Right renal cortex interstitium (tissue), 3 donors: ENCODE measurements at regions not wholly inside any gene's neighbourhood (a gene's known extent, or its start where the extent isn't known, plus 50 kb on each side); places are given as distances from the start of the nearest gene placed in this dataset.
"Not testable (repeated sequence)": the region's sequence is repeated elsewhere in the genome, so short reads cannot be mapped to it uniquely, and the experiment has no call there.

Experiments used
- DNase-seq, 3 donors: peaks; one replicate each; pipeline ENCODE4 v3.0.0-alpha.2; 2013; ENCODE audit warnings: low read depth in 3 of 3, low spot score in 2 of 3

DNA sequence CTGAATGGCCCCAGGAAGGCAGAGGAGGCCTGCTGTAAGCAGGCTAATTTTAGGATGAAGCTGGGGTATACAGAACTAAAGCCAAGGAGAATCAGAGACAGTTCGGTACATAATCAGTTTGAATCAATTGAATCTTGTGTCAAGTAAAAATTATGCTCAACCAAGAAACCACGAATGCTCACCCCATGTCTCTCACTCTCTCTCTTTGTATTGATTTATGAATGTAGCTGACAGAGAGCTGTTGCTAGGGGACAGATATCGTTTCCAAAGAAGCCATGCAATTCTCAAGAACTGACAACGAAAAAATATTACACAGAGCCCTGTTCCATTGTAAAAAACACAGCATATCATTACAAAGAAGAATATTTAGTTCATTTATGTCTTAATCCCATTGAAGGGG is 151.1 kb upstream of the PKP2 start:
- no peak for DNase-seq

DNA sequence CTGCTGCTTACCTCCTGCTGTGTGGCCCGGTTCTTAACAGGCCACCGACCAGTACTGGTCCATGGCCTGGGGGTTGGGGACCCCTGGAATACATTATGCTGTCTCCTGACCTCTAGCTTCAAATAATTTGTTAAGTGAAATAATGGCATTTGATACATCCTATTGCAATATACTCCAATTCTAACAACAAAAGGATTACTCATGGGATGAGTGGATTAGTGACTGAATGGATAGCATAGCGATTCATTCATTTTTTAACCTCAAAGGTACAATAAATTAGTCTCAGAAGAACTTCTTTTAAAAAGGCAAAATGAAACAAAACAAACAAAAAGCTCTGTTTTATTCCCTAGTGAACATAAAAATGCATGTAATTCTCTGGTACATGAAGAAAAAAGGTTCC is 147.9 kb upstream of the PKP2 start:
- DNase-seq: no peak

DNA sequence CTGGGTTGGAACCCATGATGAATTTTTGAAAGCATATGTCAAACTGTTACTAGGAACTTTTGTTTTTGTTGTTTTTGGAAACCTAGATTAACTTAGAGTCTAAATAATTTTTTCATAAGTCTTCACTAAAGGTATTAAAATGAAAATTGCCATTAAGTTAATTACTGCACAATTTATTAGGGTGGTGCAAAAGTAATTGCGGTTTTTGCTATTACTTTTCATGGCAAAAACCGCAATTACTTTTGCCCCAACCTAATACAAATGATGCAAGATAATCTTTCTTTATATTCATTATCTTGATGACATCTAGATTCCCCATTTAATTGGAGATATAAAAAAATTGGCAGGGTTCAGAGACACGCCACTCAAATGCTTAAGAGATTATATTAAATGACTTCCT is 145.0 kb upstream of the PKP2 start:
- no peak for DNase-seq

DNA sequence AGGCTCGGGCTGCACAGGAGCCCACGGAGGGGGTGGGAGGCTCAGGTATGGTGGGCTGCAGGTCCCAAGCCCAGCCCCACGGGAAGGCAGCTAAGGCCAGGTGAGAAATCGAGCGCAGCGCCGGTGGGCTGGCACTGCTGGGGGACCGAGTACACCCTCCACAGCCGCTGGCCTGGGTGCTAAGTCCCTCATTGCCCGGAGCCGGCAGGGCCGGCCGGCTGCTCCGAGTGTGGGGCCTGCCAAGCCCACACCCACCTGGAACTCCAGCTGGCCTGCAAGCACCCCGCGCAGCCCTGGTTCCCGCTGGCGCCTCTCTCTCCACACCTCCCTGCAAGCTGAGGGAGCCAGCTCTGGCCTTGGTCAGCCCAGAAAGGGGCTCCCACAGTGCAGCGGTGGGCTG is 137.4 kb upstream of the PKP2 start:
- not testable (repeated sequence) for DNase-seq

DNA sequence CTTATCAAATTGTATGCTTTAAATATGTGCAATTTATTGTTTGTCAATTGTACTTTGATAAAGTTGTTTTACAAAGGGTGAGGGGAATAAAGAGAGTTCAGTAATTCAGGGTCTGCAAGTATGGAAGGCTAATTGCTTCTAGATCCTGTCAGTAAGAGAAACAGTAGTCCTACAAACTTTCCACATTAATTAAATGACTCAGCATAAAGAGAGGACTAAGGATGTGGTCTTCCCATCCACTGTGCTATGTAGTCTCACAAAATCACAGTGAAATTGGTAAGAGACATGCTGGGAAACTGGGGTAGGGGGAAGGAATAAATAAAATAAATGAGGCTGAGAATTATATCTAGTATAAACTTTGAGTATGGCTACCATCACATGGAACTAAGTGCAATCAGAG is 130.2 kb upstream of the PKP2 start:
- no peak for DNase-seq

DNA sequence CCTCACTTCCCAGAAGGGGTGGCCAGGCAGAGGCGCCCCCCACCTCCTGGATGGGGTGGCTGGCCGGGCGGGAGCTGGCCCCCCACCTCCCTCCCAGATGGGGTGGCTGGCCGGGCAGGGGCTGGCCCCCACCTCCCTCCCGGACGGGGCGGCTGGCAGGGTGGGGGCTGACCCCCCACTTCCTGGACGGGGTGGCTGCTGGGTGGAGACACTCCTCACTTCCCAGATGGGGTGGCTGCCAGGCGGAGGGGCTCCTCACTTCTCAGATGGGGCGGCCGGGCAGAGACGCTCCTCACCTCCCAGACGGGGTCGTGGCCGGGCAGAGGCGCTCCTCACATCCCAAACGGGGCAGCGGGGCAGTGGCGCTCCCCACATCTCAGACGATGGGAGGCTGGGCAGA is 126.1 kb upstream of the PKP2 start:
- DNase-seq: not testable (repeated sequence)

DNA sequence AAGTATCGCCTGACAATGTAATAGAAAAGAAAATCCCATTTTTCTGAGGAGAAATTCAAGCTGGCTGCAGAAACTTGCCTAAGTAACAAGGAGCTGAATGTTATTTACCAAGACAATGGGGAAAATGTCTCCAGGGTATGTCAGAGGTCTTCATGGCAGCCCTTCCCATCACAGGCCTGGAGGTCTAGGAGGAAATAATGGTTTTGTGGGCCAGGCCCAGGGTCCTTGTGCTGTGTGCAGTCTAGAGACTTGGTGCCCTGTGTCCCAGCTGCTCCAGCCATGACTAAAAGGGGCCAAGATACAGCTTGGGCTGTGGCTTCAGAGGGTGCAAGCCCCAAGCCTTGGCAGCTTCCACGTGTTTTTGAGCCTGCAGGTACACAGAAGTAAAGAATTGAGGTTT is 120.5 kb upstream of the PKP2 start:
- not testable (repeated sequence) for DNase-seq

DNA sequence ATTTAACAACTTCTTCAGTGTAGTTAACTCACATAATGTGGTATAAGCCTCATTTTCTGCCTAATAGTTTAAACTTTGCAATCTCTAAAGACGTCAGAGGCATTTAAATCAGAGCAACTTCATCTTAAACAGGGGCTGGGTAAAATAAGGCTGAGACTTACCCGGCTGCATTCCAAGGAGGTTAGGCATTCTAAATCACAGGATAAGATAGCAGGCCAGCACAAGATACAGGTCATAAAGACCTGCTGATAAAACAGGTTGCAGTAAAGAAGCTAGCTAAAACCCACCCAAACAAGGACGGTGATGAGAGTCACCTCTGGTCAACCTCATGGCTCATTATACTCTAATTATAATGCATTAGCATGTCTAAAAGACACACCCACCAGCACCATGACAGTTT is 115.6 kb upstream of the PKP2 start:
- no peak for DNase-seq

DNA sequence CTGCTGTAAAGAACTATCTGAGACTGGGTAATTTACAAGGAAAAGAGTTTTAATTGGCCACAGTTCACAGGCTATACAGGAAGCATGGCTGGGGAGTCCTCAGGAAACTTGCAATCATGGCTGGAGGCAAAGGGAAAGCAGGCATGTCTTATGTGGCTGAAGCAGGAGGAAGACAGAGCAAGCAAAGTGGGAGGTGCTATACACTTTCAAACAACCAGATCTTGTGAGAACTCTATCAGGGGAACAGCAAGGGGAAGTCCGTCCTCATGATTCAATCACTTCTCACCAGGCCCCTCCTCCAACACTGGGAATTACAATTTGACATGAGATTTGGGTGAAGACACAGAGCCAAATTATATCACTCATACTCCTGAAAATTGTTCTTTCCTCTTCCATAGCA is 109.5 kb upstream of the PKP2 start:
- DNase-seq: no peak

DNA sequence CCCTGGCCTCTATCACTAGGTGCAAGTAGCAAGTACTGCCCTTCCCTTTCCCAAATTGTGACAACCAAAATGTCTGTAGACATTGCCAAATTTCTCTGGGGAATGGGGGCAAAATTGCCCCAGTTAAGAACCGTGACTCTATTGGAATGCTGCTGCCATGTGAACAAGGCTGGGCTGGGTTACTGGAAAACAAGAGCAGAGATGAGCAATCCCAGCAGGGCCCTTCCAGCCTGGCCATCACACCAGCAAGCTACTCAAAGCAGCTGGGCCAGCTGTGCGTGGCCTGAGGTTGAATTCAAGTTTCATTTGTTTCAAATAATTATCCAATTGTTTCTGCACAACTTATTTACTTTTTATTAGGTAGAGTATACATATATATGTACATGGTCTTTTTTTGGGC is 103.4 kb upstream of the PKP2 start:
- DNase-seq: no peak

DNA sequence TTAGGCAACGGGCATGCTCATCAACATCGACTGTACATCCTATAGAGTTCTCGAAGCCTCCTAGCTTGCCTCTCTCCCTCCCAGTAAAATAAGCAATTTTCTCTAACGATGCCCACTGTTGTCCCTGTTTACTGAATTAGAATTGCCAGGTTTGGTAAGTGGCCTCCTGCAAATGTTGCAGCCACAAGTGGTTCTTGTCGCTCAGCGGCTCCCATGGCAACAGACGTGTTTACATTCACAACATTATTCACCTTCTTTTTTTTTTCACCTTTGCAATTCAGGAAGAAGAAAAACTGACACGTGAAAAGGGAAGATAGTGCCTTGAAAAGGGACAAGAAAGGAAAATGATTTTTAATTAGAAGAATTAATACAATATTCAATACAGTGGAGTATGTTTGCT is 100.9 kb upstream of the PKP2 start:
- DNase-seq: no peak

DNA sequence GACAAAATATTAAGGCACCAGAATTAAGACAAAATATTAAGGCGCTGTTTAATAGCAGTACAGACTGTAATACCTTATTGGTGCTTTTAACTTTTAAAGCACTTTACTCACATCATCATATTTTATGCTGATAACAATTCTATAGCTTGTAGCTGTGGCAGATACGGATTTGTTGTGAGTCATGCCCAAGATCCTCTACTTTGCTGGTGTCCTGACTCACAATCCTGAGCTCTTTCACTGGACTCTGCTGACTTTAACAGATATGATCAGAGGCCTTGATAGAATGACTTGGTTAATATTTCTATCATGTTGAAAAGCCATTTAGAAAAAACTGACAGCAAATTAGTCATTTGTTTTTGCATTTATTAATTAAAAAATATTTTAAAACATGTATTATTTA is 99.0 kb upstream of the PKP2 start:
- no peak for DNase-seq

DNA sequence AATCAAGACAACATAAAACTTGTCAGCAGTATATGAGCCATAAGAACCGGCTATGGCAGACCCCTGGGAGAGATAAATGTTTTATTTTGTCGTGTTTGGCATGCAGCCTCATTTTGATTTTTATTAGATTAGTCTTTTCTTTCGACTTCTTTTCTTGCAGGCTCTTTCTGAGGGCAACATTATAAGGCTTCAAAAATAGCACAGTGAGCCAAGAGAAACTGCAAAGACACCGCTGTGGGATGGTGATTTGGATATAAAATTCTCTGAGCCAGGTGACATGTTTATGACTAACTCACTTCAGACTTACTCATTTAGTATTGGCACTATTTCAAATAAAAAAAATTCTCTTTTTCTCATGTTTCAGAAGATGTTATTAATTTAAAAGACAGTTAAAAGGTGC is 96.8 kb upstream of the PKP2 start:
- DNase-seq: no peak

DNA sequence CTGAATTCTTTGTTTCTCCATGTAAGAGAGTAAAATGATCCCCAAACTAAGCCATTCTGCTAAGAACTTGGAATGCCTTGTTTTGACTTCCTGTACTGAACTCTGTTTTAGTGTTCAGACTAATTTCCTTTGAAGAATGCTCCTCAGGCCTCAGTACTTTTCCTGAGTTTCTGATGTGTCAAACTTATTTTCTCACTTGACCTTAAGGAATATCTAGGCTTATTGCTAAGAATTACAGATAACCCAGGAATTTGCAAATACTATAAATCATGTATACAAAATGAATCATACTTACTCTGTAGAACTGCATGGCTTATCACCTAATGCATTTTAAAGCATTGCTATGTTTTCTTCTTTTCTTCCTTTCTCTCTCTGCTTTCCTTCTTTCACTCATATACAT is 93.1 kb upstream of the PKP2 start:
- no peak for DNase-seq

DNA sequence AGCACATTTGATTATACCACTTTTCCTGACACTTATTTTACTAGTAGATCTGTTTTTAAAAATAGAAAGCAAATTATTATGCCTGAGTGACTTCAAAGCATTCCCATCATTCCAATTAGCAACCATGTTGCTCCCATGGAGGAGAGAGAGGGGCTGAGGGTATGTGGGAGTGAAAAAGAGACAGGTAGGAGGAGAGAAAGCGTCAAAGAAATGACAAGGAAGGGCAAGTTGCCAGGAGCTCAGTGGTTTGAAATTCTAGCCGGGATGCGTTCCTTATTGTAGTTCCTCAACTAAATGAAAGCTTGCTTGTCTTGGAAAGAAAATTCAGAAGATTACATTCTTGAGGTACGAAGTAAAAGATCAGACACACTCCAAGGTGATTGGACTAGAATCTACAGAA is 92.4 kb upstream of the PKP2 start:
- DNase-seq: no peak

DNA sequence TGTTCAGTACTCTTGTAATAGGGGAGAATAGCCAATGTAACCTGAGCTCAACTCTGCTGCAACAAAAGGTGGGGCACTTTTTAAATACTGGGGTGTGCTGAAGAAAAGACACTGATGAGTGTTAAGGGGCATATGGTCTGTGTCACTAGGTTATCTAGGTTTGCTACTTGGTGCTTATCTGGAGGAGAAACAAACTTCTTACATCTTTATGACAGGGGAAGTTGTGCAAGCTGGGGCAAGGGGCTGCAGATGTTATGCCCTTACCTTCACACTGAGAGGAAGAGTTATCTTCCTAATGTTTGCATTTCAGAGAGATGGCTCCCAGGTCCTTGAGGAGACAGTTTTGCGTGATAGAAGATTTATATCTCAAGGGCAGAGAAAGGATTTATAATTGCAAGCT is 90.9 kb upstream of the PKP2 start:
- DNase-seq: no peak

DNA sequence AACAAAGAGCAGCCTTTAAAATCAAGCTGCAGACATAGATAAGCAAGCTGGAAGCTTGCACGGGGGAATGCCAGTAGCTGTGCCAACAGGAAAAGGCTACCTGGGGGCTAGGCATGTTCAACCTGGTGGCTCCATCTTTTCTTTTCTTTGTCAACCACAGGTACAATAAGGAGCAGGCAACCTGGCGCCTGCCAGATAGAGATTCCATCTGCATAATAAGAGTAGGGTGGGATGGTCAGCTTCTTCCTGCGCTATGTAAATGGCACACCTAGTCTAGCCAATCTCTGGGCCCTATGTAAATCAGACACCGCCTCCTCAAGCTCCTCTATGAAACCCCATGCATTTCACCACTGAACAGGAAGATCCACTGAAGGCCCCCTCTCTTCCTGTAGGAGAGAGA is 87.4 kb upstream of the PKP2 start:
- no peak for DNase-seq

DNA sequence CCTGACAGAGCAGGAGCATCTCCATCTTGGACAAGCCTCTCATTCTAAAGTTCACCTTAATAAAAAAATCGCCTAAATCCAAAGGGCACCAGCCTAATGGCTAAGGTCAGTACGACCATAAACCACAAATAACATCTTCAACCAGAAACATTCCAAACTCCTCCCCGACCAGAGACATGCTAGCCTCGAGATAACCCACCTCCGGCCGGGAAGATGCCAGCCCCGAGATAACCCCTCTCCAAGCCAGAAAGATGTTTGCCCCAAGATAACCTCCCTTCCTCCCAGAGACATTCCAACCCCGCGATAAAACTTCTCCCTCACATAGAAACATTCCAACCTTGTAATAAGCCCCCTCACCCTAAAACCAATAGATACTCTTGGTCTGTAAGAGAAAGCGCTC is 86.8 kb upstream of the PKP2 start:
- no peak for DNase-seq

DNA sequence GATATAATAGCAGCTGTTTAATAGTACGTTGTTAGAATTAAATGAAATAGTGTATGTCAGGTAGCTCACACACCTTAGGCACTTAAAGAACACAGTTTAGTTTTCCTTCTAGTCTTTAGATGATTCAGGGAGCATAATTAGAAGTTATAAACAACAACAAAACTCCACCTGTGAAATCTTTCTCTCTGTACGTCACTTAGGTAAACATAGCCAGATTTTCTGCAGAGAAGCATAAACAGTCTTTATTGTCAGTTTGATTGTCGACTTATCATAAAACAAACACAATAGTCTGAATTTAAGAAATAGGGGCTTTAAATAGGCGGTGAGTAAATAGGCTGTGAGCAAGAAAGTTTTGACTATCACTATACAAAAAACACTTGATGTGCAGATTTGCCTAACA is 84.6 kb upstream of the PKP2 start:
- DNase-seq: no peak

DNA sequence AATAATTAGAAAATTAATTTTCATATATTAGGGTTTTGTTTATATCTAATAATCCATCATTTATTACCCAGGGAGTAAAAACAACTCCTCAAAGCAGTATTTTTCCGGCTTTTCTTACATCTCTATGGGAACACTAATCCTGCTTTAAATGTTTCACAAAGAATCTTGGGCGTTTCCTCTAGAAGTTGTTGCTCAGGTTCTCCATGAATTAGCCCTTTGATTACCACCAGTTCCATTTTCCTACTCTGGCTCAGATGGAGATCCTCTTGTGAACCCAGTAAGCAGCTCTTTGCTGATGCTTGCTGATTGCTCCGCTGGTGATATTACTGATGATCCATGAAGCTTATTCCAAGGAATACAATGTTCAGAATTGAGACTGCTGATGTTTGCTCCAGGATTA is 78.5 kb upstream of the PKP2 start:
- DNase-seq: no peak

DNA sequence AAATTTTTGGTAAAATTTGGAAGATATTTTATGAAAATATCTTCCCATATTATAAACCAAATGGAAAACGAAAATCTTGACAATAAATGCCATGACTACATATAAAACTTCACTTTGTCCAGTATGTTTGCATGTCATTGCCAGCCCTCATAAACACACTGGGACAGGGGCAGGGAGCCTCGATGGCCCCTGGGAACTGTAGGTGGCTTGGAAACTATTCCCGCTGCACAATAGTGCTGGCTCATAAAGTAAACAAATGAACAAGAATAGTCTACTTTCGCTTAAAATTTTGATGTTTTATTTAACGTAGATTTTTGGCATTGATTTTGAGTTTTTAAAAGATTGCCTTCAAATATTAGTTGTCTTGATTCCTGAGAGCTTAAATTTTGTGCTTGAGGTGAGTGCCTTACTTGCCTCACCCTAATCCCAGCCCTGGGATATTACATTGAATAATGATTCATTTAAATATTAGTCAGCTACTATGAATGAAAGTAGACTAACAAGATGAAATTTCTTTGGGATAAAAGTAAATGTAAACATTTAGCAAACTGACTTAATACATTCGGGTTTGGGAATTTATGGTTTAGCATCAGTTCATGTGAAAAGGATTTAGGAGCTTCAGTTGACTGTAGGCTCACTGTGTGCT is 74.0 kb upstream of the PKP2 start:
- DNase-seq: no peak

DNA sequence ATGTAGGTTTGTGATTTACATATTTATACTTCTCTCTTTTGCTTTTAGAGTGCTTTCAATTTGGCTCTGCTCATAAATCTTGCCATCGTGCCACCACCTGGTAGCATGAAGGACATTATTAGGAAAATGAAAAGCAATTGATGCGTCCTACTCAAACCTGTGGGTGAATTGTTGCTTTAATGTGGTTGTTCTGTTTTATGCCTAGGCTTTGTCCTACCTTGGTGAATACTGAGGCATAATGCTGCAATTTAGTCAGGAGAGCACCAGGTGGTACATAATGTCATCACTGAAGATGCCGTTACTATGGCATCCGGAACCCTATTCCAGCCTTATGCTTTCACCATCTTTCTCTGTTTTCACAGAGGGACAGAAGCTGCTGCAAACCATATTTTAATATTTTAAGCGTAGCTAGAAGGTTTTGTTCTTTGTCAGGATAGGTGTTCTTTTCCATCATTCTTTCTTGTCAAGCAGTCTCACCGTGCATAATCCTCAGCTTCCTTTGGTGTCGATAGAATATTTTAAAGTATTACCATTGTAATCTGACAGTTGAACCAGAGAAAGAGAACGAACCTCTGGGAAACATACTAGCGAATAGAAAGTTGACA is 68.5 kb upstream of the PKP2 start:
- no peak for DNase-seq

DNA sequence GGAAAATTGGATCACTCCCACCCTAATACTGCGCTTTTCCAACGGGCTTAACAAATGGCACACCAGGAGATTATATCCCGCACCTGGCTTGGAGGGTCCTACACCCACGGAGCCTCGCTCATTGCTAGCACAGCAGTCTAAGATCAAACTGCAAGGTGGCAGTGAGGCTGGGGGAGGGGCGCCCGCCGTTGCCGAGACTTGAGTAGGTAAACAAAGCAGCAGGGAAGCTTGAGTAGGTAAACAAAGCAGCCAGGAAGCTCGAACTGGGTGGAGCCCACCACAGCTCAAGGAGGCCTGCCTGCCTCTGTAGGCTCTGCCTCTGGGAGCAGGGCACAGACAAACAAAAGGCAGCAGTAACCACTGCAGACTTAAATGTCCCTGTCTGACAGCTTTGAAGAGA is 59.8 kb upstream of the PKP2 start:
- DNase-seq: not testable (repeated sequence)
